GM19372 (cell line): ENCODE measurements at regions not wholly inside any gene's neighbourhood (a gene's known extent, or its start where the extent isn't known, plus 50 kb on each side); places are given as distances from the start of the nearest gene placed in this dataset.
A peak's percentile ranks its signal among the peaks of the same experiment; 100 is the strongest.
"Not testable (repeated sequence)": the region's sequence is repeated elsewhere in the genome, so short reads cannot be mapped to it uniquely, and the experiment has no call there.

Source experiments
- ATAC-seq: cut with Tn5 transposase; IDR thresholded peaks from one replicate; pipeline ENCODE4 v1.9.1; 2021; ENCODE audit warnings: mild to moderate bottlenecking, low read depth, moderate library complexity; ENCODE audit not compliant: unreplicated experiment

DNA sequence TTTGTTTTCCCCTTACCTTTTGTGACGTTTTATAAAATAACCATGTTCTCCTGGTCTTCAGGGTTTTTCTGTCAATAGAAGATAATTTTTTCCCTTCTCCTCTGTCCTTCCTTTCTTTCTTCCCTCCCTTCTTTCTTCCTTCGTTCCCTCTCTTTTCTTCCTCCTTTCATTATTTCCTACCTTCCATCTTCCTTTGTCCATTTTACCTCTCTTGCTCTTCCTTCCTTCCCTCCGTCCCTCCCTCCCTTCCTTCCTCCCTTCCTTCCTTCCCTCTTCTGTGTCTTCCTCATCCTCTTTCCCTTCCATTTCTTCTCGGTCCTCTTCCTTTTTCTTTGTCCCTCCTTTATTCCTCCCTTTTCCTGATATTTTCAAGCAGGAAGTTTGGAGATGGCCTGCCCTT is 128.2 kb downstream of the TEX36 start:
- no peak for ATAC-seq

GRCh38 chr10:125554016-125554703 is 128.8 kb downstream of the TEX36 start:
- ATAC-seq, result no peak

GRCh38 chr10:125553091-125553490 is 129.9 kb downstream of the TEX36 start:
- no peak for ATAC-seq

DNA sequence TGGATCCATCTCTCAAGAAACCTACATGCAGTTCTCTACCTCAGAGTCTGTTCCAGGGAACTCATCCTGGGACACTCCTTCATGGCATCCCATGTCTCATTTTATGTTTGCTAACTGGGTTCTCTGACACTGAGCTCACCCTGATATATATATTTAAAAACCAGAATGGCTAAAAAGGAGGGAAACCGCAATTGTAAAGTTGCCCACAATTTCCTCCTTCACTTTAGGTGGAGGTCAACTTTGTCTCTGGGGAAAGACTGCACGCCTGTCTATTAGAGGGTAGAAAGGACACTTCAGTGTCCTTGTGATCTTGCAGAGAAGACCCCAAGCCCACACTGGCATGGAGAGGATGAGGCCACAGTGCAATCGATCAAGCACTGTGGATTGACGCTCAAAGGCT is 131.7 kb downstream of the TEX36 start:
- ATAC-seq, result no peak

DNA sequence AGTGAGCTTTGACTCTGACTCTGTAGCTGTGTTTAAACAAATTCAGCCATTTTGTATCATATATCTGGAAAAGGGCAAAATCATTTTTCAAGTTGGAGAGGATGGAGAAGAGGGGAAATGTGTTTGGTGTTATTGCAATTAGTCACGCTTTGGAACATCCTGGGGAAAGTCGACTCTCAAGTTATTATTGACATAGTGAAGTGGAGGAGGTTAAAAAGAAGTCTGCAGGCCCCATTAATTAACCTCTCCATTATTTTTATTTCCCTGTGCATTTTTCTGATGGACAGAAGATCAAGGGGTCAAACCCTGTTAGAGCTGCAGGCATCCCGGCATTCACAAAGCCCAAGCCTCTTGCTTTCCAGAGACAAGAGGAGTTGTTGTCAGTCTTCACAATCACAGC is 132.6 kb downstream of the TEX36 start:
- ATAC-seq, result no peak

DNA sequence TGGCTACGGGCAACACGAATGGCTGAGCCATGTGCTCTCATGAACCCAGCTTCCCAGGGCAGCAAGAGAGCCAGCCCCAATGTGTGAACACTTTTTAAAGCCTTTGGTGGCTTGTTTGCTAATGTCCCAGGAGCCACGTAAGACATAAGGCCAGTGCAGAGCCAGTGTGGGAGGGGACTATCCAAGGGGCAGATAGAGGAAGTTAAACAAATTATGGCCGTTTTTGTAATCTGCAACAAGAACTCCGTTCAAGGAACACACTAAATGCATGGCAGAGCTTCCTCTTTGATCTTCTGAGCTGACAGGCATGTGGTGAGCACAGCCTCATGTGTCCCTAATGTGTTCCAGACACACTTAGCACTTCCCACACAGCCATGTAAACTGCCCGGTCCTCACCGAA is 133.3 kb downstream of the TEX36 start:
- no peak for ATAC-seq

DNA sequence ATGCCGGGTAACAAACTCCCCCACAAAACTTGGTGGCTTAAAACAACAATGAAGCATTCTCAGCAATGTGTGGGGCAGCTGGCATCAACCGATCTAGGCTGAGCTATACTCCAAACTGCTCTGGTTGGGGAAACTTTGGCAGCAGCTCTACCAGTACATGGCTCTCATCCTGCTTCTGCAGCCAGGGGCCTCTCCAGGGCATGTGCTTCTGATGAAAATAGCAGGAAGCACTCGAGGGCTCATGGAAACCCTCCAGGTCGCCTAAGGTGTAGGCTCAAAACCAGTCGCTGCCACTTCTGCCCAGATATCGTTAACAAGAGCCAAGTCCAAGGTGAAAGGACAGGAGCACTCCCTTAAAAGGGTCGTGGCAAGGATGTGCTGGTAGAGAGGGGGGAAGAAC is 134.1 kb downstream of the TEX36 start:
- ATAC-seq, result no peak

GRCh38 chr10:125548356-125548755 is 134.6 kb downstream of the TEX36 start:
- ATAC-seq, result no peak

- ATAC-seq, result no peak
These were observed 135.8 kb downstream of the TEX36 start for GRCh38 chr10:125547010-125547650.

DNA sequence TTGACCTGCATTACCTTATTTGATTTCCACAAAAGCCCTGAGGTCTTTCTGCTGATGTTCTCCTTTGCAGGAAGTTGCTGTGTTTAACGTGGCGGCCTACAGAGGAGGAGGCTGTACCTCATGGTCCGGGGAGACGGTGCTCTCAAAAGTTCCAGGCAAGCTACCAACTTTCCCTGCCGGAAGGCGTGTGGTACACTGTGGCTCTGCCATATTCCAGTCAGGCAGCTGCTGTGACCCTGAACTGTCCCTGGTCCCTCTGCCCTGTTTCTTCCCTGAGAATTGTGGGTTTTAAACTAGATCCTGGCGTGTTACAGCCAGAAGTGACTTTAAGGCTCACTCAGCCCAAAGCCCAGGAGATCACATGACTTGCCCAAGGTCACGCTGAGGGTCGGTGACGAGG is 139.2 kb downstream of the TEX36 start:
- no peak for ATAC-seq

DNA sequence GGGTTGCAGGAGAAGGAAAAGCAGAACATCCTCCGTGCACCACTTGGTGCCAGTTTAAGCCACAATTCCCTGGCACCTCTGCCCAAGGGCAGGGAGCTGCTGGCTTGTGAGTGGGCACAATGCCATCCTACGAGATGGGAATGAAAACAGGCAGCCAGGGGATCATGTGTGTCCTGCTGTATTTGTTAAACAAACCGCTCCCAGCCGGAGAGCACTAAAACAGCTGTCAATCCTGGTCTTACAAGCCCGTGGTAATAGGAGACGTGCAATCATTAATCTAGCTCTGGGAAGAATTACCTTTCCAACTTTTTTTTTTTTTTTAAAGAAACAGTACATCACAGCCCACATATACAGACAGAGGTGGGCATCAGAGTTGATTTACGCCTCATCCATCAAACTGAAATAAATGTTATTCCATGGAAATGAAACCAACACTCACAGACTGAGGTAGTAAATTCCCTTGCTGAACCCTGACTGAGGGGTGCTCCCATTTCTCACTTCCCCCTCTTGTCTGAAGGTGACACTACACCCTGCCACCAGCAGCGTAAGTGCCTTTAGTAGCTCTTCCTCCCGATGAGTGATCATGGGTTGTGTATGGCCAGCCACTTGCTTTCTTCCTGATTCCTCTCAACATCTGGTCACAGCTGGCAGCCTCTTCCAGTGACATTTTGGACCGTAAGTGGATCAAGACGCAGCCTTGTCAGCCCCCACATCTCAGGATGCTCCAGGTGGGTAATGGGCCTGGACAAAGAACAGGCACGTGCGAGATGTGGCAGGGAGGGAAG is 143.8 kb downstream of the TEX36 start:
- ATAC-seq, result no peak

DNA sequence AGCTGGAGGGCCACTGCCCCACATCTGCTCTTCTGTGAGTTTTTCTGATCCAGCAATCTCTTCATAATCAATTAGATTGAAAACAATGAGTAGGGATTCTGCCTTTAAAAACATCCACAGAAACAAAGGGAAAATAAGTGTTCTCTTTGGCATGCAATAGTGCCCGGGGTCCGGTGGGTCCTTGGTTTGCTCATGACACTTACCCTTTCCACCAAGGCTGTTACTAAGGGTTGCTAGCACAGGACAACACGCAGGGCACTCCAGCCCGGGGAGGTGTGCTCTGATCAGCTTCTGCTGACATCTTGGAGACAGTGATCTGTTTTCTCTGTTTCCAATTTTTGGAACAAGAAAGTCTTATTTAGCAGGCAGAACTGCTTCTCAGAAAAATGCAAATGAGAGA is 146.7 kb downstream of the TEX36 start:
- ATAC-seq, result no peak

GRCh38 chr10:125535559-125535958 is 147.4 kb downstream of the TEX36 start:
- ATAC-seq, result no peak

DNA sequence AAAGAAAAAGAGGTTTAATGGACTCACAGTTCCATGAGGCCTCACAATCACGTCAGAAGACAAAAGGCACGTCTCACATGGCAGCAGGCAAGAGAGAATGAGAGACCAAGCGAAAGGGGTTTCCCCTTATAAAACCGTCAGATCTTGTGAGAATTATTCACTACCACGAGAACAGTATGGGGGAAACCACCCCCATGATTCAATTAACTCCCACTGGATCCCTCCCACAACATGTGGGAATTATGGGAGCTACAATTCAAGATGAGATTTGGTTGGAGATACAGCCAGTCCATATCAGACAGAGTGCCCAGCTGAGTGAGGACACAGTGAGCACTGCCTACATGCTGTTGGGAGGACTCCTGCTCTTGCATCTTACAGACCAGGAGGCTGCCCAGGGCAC is 148.4 kb downstream of the TEX36 start:
- ATAC-seq, result no peak

DNA sequence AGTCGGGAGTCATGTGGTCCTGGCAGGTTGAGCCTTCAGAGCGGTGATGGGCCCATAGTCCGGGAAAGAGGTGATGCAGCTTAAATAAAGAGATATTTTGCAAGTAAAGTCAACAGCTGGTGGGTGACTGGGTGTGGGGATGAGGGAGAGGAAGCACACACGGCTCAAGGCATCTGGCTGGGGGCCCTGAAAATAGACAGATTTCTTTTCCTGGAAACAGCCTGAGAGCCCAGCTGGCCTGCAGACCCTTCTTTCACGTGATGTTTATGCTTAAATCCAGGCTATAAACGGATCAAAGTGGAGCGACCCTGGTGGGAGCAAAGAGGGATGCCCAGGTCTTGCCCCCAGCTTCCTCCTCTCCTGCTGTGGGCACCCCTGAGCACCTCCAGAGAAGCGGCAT is 149.1 kb downstream of the TEX36 start:
- no peak for ATAC-seq

- ATAC-seq, result no peak
These were observed 151.5 kb downstream of the TEX36 start for GRCh38 chr10:125531465-125531864.

GRCh38 chr10:125523347-125523746 is 159.6 kb downstream of the TEX36 start:
- no peak for ATAC-seq

DNA sequence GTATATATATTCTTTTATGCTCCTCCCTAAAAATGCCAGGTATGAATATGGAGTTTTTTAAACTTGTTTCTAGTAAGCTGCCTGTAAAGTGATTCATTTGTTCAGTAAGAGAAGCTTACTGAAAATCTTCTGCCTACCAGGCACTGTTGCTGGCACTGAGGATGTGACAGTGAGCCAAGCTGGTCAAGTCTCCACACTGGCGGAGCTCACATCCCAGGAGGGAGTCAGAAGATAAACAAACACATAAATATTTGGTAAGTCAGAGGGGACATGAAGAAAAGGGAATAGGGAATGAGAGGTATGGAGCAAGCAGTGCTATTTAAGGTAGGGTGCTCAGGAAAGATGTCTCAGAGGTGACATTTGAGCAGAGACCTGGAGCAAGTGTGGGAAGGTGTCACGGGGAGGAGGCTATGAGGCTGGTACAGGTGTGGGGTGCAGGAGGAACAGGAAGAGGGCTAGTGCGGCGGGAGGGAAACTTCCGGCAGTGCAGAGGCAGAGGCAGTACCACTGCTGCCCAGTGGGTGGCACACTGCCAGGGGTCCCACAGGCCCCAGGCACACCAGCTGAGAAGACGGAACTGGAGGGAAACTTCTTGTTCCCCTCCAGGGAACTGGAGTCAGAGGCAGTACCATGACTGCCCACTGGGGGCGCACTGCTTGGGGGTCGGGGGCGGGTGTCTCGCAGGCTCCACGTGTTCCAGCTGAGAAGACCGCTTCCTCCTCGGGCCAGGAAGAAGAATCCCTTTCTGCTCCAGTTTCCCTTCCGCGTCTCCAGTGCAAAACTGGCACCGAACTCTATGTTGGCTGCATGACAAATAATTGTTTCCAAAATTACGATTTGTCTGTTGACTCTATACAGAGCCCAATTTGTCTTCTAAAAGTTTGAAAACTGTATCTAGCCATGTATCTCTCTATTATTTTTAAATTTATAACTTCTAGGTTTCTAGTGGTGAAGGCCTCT is 161.0 kb downstream of the TEX36 start:
- ATAC-seq, result peak; percentile 65

GRCh38 chr10:125520968-125521367 is 162.0 kb downstream of the TEX36 start:
- ATAC-seq, result no peak

GRCh38 chr10:125518397-125518796 is 164.6 kb downstream of the TEX36 start:
- ATAC-seq, result not testable (repeated sequence)

- no peak for ATAC-seq
These were observed 167.4 kb downstream of the TEX36 start for GRCh38 chr10:125515571-125515970.
